GM12878 (cell line): ENCODE measurements at regions not wholly inside any gene's neighbourhood (a gene's known extent, or its start where the extent isn't known, plus 50 kb on each side); places are given as distances from the start of the nearest gene placed in this dataset.

ENCODE experiments used
- ATAC-seq: fragments of 200-7000 bp; cut with Tn5 transposase; 3 replicates; pipeline ENCODE4 v1.9.1; 2020; ENCODE audit warnings: mild to moderate bottlenecking, moderate library complexity
- BruUV-seq: library from RNA; stranded (reverse); fragments of 400-500 nt; replicated peaks from 2 replicates; lab custom pipeline; 2021; lab: Mats Ljungman, UMichigan
- CTCF ChIA-PET: fragments of 300-600 bp; sonication (Branson Sonifier 250); formaldehyde crosslinking; extraction: SDS; loops from one replicate; lab custom pipeline; 2021; ENCODE audit warnings: inconsistent platforms; lab: Yijun Ruan, JAX
- POLR2A ChIA-PET: fragments of 350-600 bp; formaldehyde crosslinking; extraction: SDS; loops from one replicate; lab custom pipeline; 2021; ENCODE audit warnings: inconsistent platforms; lab: Charles Lee
- RAD21 ChIA-PET: fragments of 300-600 bp; sonication (Branson Sonifier 250); formaldehyde crosslinking; loops from one replicate; lab custom pipeline; 2023; ENCODE audit warnings: antibody characterized with exemption; ENCODE audit not compliant: unreplicated experiment; lab: Charles Lee
- SMC1A ChIA-PET: fragments of 300-600 bp; sonication (Branson Sonifier 250); formaldehyde crosslinking; loops from one replicate; lab custom pipeline; 2023; ENCODE audit not compliant: unreplicated experiment, uncharacterized antibody; lab: Charles Lee
- DNase-seq: peaks from one replicate; pipeline ENCODE4 v3.0.0-alpha.2; 2011; ENCODE audit warnings: low read depth, low spot score
- FAIRE-seq: peaks from 3 replicates; lab custom pipeline; 2011; peaks lifted over from hg19 to GRCh38; lab: Jason Lieb, UNC
- H2AFZ ChIP-seq: 2 replicates; pipeline ENCODE4 v1.6.0; 2011; ENCODE audit warnings: low read depth, low read length, control low read depth; ENCODE audit not compliant: control insufficient read depth
- H3K27ac ChIP-seq: 2 replicates; pipeline ENCODE4 v1.5.1; 2011; ENCODE audit warnings: control low read depth; ENCODE audit not compliant: control insufficient read depth, insufficient read depth
- H3K27me3 ChIP-seq, 2 experiments: replicated peaks in 1 of 2; 2 replicates each; pipeline versions ENCODE4 v1.6.0 to v1.6.1; 2011; ENCODE audit warnings: low read length in 1 of 2; ENCODE audit not compliant: control insufficient read depth in 2 of 2, insufficient read depth in 2 of 2
- H3K36me3 ChIP-seq, 2 experiments: 2 replicates each; pipeline ENCODE4 v1.5.1; 2011; ENCODE audit warnings: low read length in 1 of 2; ENCODE audit not compliant: control insufficient read depth in 2 of 2, insufficient read depth in 2 of 2
- H3K4me1 ChIP-seq: 2 replicates; pipeline ENCODE4 v1.6.1; 2011; ENCODE audit warnings: mild to moderate bottlenecking, low read length, moderate library complexity, mixed read lengths; ENCODE audit not compliant: control insufficient read depth, insufficient read depth
- H3K4me2 ChIP-seq: 2 replicates; pipeline ENCODE4 v1.6.0; 2011; ENCODE audit warnings: control low read depth; ENCODE audit not compliant: control insufficient read depth, insufficient read depth
- H3K4me3 ChIP-seq: fragments of 200-600 bp; sonication (generic); 2 replicates; pipeline ENCODE4 v1.5.1; 2016
- H3K79me2 ChIP-seq: 2 replicates; pipeline ENCODE4 v1.6.0; 2011; ENCODE audit warnings: low read length; ENCODE audit not compliant: control insufficient read depth, insufficient read depth
- H3K9ac ChIP-seq: 2 replicates; pipeline ENCODE4 v1.8.0; 2011; ENCODE audit warnings: low read length, control low read depth, mixed read lengths; ENCODE audit not compliant: control insufficient read depth, insufficient read depth
- H3K9me3 ChIP-seq: replicated peaks from 3 replicates; pipeline ENCODE4 v1.5.1; 2011; ENCODE audit warnings: mild to moderate bottlenecking, low read length; ENCODE audit not compliant: control insufficient read depth, insufficient read depth
- H4K20me1 ChIP-seq: 2 replicates; pipeline ENCODE4 v1.6.0; 2011; ENCODE audit not compliant: control insufficient read depth, insufficient read depth
- ASH2L ChIP-seq: fragments of 300-600, 200-600 bp; sonication (generic); IDR thresholded peaks from 2 replicates; pipeline ENCODE4 v1.6.1; 2017; ENCODE audit warnings: low read depth, mild to moderate bottlenecking, borderline replicate concordance
- BHLHE40 ChIP-seq, 2 experiments: fragments of 450-650 bp in 1 of 2; IDR thresholded peaks; 2 replicates each; pipeline ENCODE4 v1.6.1; 2011 to 2017; ENCODE audit warnings: low read depth in 2 of 2, borderline replicate concordance in 1 of 2, improper control_type of control experiment in 1 of 2, low read length in 1 of 2, mild to moderate bottlenecking in 1 of 2
- CBFB ChIP-seq: IDR thresholded peaks from 2 replicates; pipeline ENCODE4 v1.6.1; 2016; ENCODE audit warnings: antibody characterized with exemption, low read depth
- CBX5 ChIP-seq: sonication (generic); IDR thresholded peaks from 2 replicates; pipeline ENCODE4 v1.6.1; 2016; ENCODE audit warnings: low read depth, moderate library complexity, mild to moderate bottlenecking, inconsistent platforms
- CHD1 ChIP-seq: IDR thresholded peaks from 2 replicates; pipeline ENCODE4 v1.6.1; 2012; ENCODE audit warnings: low read depth, low read length, improper control_type of control experiment
- HDAC2 ChIP-seq: fragments of 200-600 bp; sonication (generic); IDR thresholded peaks from 2 replicates; pipeline ENCODE4 v1.6.1; 2017
- KDM1A ChIP-seq: fragments of 200-600 bp; sonication (generic); IDR thresholded peaks from 2 replicates; pipeline ENCODE4 v1.6.1; 2016; ENCODE audit warnings: borderline replicate concordance
- MXI1 ChIP-seq: fragments of 150-350 bp; IDR thresholded peaks from 2 replicates; pipeline ENCODE4 v1.6.1; 2011; ENCODE audit warnings: low read depth, mild to moderate bottlenecking, inconsistent platforms, low read length, improper control_type of control experiment
- NKRF ChIP-seq: fragments of 450-650 bp; conservative IDR thresholded peaks from 2 replicates; pipeline ENCODE4 v1.6.1; 2017; ENCODE audit warnings: mild to moderate bottlenecking, moderate library complexity
- SMC3 ChIP-seq: IDR thresholded peaks from 2 replicates; pipeline ENCODE4 v1.6.1; 2011; ENCODE audit warnings: low read length, improper control_type of control experiment, borderline replicate concordance
- SRF ChIP-seq, 2 experiments: IDR thresholded peaks; 2 replicates each; pipeline ENCODE4 v1.6.1; 2011; ENCODE audit warnings: low read depth in 2 of 2, low read length in 2 of 2, mild to moderate bottlenecking in 1 of 2, moderate library complexity in 1 of 2
- ZBTB33 ChIP-seq: fragments of 450-650 bp; IDR thresholded peaks from 2 replicates; pipeline ENCODE4 v1.6.1; 2017; ENCODE audit warnings: mild to moderate bottlenecking
- WGBS: methylation state at CpG from one replicate; pipeline ENCODE4 v1.1.6; 2016; ENCODE audit warnings: low lambda C conversion rate; ENCODE audit not compliant: insufficient replicate concordance, insufficient coverage; ENCODE audit errors: missing lambda C conversion rate; 5-methylcytosine and 5-hydroxymethylcytosine counted together
- in situ Hi-C: fragments of 300-500 bp; cut with MboI; formaldehyde crosslinking; loops from 9 replicates; pipeline ENCODE4 v1.14.3; 2018; ENCODE audit warnings: mixed read lengths
- intact Hi-C: fragments of 100-400 bp; cut with micrococcal nuclease; formaldehyde crosslinking; loops from one replicate; pipeline ENCODE4 v1.14.2; 2022; ENCODE audit not compliant: unreplicated experiment

DNA sequence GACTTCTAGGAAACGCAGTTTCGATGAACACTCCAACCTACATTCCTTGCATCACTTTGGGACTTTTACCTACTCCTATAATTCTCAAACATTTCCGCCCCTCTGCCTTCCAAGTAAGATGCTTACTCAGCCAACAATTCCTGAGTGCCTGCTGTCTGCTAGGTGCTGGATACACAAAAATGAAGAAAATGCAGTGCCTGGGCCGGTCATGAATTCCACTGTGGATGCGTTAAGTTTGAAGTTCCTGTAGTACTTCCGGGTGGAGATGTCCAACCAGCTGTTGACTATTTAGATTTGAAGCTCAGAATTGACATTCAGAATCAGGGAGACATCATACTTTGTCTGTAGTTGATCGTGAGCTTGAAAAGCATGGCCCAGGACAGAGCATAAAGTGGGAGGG, 89.2 kb downstream of the LYZL1 start:
- no peaks in the 10 kb centered on the region for H3K9me3 ChIP-seq
- WGBS, result 70% methylated on average over 7 of the region's 7 CpGs
- ChIA-PET CTCF (interaction anchor here (0.6 to 2.6 kb wide), 7 partner anchors 11 to 325 kb away, joined by 3 to 12 read pairs (median 5); no protein-coding TSS in a partner anchor), RAD21 (interaction anchor here (1.6 kb wide), 1 partner anchor 12 kb away, joined by 4 read pairs; no protein-coding TSS in a partner anchor), SMC1A (no interaction called here), POLR2A (no interaction called here)
- H2AFZ ChIP-seq, result no peak overlapping the region
- FAIRE-seq (peak; percentile 64), ATAC-seq (no peak), DNase-seq (no peak)
- H3K79me2 ChIP-seq, result no peaks in the 10 kb centered on the region
- no peaks in the 10 kb centered on the region for H3K4me1 ChIP-seq
- no peak overlapping the region for H3K4me2 ChIP-seq
- H4K20me1 ChIP-seq, result no peaks in the 10 kb centered on the region
- H3K27ac ChIP-seq, result no peak overlapping the region
- H3K9ac ChIP-seq, result no peak overlapping the region
- H3K36me3 ChIP-seq, result no peaks in the 10 kb centered on the region
- intact Hi-C loops, result no loop called here
- TF ChIP-seq CBFB (no peak), NKRF (no peak), HDAC2 (no peak), CHD1 (no peak), SMC3 (no peak), ASH2L (no peak), ZBTB33 (no peak), SRF (IDR thresholded peaks at IDR 0.05; ENCODE audit: low read depth in 2 of 2, low read length in 2 of 2) (no peak), BHLHE40 (IDR thresholded peaks at IDR 0.05; ENCODE audit: borderline replicate concordance in 1 of 2, low read depth in 2 of 2, low read length in 1 of 2) (no peak), KDM1A (no peak), CBX5 (no peak), MXI1 (no peak)
- no peak overlapping the region for H3K4me3 ChIP-seq
- peaks cover 0 to 2% of the 10 kb centered on the region in 2 experiments; a peak in 1 of 4 replicates for H3K27me3 ChIP-seq
- in situ Hi-C loops, result no loop called here
- BruUV-seq, result no TSS peak
